ENCODE measurements at regions not wholly inside any gene's neighbourhood (a gene's known extent, or its start where the extent isn't known, plus 50 kb on each side); places are given as distances from the start of the nearest gene placed in this dataset.

DNA sequence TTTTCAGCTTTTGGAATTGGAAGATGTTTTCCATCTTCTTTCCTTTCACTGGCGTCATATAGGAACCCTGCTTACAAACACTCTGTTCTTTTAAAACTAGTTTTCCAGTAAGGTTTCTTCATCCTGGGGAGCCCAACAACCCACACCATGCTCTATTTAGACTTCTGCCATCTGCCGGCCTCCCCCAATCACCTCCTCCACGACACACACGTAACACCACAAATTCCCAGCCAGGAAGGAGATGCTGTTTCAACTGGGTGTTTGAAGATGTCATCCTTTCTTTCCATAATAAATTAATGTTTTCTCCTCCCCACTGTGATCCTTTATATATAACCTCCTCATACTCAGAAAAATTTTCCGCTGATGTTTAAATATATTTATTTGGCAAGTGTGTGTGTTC is 231.4 kb upstream of the DDHD1 start:
- Histone ChIP-seq H3K27ac (no peak overlapping the region), H3K9me3 (no peaks in the 10 kb centered on the region), H3K27me3 (ENCODE audit: low read depth) (no peaks in the 10 kb centered on the region), H3K4me1 (no peaks in the 10 kb centered on the region), H3K36me3 (no peaks in the 10 kb centered on the region), H3K4me3 (no peak overlapping the region)
- intact Hi-C loops (cut with DNase I): no loop called here
- TF ChIP-seq, protein P1, sequence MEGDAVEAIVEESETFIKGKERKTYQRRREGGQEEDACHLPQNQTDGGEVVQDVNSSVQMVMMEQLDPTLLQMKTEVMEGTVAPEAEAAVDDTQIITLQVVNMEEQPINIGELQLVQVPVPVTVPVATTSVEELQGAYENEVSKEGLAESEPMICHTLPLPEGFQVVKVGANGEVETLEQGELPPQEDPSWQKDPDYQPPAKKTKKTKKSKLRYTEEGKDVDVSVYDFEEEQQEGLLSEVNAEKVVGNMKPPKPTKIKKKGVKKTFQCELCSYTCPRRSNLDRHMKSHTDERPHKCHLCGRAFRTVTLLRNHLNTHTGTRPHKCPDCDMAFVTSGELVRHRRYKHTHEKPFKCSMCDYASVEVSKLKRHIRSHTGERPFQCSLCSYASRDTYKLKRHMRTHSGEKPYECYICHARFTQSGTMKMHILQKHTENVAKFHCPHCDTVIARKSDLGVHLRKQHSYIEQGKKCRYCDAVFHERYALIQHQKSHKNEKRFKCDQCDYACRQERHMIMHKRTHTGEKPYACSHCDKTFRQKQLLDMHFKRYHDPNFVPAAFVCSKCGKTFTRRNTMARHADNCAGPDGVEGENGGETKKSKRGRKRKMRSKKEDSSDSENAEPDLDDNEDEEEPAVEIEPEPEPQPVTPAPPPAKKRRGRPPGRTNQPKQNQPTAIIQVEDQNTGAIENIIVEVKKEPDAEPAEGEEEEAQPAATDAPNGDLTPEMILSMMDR (IDR thresholded peaks at IDR 0.05): no peak
- DNase-seq (no peak), ATAC-seq (no peak)

DNA sequence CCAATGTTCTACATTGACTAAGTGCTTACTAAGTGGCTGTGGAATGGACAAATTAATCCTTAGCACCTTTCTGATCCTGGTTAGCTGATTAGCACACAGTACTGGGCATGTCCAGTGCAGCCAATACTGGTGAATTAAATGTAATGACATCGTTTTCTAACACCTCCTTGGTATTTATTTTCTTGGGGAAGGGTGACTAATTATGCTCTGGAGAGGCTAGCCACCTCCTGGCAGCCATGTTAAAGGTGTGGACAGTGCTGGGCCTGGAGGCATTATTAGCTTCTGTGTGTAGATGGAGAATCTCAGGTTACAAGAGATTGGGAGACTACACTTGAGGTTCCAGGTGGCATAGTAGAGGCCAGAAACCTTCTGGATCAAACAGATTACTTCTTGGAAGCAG is 230.9 kb upstream of the DDHD1 start:
- TF ChIP-seq, protein P1 (IDR thresholded peaks at IDR 0.05): no peak
- ATAC-seq (no peak), DNase-seq (no peak)
- H3K4me3 ChIP-seq: no peak overlapping the region
- intact Hi-C loops (cut with DNase I): no loop called here
- H3K36me3 ChIP-seq: no peaks in the 10 kb centered on the region
- H3K9me3 ChIP-seq: no peaks in the 10 kb centered on the region
- H3K27me3 ChIP-seq (ENCODE audit: low read depth): no peaks in the 10 kb centered on the region
- H3K4me1 ChIP-seq: no peaks in the 10 kb centered on the region
- H3K27ac ChIP-seq: no peak overlapping the region

DNA sequence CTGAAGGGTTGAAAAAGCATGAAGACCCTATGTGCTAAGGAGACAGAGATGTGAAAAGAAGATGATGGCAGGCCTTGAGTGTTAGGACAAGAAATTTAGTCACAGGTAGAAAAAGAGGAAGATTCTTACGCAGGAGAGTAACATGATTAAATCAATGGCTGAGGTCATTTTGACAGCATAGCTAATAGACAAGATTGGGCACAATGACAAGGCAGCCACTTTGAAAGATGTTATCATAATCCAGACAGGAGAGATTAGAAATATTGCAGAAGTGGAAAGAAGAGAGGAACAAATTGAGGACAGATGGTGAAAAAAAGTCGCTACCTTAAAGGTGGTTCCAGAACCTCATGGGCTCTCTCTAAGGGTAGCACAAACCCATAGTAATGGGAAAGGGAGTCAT is 228.8 kb upstream of the DDHD1 start:
- H3K9me3 ChIP-seq: no peaks in the 10 kb centered on the region
- H3K36me3 ChIP-seq: no peaks in the 10 kb centered on the region
- no peaks in the 10 kb centered on the region for H3K4me1 ChIP-seq
- H3K27ac ChIP-seq: no peak overlapping the region
- intact Hi-C loops (cut with DNase I): no loop called here
- TF ChIP-seq, protein P1 (IDR thresholded peaks at IDR 0.05): no peak
- no peak for ATAC-seq
- DNase-seq: no peak
- no peak overlapping the region for H3K4me3 ChIP-seq
- H3K27me3 ChIP-seq (ENCODE audit: low read depth): no peaks in the 10 kb centered on the region

DNA sequence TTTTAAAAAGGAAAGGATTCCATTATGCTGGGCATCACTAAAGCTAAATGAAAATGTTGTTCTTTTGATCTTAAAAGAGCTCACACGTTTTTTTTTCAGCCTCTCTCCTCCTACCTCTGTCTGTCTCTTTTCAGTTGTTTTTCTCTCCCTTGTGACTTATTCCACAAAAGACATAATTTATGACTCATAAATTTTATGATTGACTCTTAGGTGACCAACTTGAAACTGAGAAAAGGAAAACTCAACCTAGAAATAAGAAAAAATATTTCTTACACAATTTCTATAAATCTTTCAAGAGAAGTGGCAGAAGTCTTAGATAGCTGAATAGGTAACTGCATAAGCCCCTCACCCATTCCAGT is 227.7 kb upstream of the DDHD1 start:
- no peak overlapping the region for H3K27ac ChIP-seq
- TF ChIP-seq, protein P1 (IDR thresholded peaks at IDR 0.05): no peak
- H3K27me3 ChIP-seq (ENCODE audit: low read depth): no peaks in the 10 kb centered on the region
- DNase-seq: no peak
- ATAC-seq: no peak
- no peaks in the 10 kb centered on the region for H3K4me1 ChIP-seq
- no peaks in the 10 kb centered on the region for H3K9me3 ChIP-seq
- no peak overlapping the region for H3K4me3 ChIP-seq
- no peaks in the 10 kb centered on the region for H3K36me3 ChIP-seq
- intact Hi-C loops (cut with DNase I): no loop called here

DNA sequence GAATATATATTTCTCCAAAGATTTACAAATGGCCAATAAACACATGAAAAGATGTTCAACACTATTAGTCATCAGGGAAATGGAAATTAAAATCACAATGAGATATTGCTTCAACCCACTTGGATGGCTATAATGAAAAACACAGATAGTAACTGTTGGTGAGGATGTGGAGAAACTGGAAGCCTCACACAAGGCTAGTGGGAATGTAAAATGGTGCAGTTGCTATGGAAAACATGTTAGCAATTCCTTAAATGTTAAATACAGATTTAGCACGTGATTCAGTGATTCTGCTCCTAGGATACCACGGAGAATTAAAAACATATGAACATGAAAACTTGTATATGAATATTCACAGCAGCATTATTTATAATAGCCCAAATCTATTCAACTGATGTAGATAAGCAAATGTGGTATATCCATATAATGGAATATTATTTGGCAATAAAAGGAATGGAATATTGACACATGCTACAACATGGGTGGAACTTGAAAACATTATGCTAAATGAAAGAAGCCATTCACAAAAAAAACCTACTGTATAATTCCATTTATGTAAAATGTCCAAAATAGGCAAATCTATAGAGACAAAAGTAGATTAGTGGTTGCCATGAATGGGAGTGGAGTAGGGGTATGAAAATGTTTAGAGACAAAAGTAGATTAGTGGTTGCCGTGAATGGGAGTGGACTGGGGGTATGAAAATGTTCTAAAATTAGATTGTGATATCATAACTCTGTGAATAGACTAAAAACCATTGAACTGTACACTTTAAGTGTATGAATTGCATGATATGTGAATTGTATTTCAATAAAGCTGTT is 227.1 kb upstream of the DDHD1 start:
- no peak for ATAC-seq
- no peak overlapping the region for H3K4me3 ChIP-seq
- no peak for DNase-seq
- TF ChIP-seq, protein P1 (IDR thresholded peaks at IDR 0.05): no peak
- no peaks in the 10 kb centered on the region for H3K27me3 ChIP-seq (ENCODE audit: low read depth)
- no peaks in the 10 kb centered on the region for H3K4me1 ChIP-seq
- no peaks in the 10 kb centered on the region for H3K9me3 ChIP-seq
- H3K36me3 ChIP-seq: no peaks in the 10 kb centered on the region
- intact Hi-C loops (cut with DNase I): no loop called here
- H3K27ac ChIP-seq: no peak overlapping the region
